ENCODE measurements at regions not wholly inside any gene's neighbourhood (a gene's known extent, or its start where the extent isn't known, plus 50 kb on each side); places are given as distances from the start of the nearest gene placed in this dataset.

- DNase-seq (ENCODE audit: low read depth), result no peak
These were observed 647.0 kb downstream of the PLPP3 start for GRCh38 chr1:55932402-55932801.

GRCh38 chr1:55931081-55931940 is 648.1 kb downstream of the PLPP3 start:
- DNase-seq (ENCODE audit: low read depth), result no peak

- DNase-seq (ENCODE audit: low read depth), result no peak
These were observed 649.7 kb downstream of the PLPP3 start for GRCh38 chr1:55929652-55930051.

- DNase-seq (ENCODE audit: low read depth), result no peak
These were observed 650.8 kb downstream of the PLPP3 start for GRCh38 chr1:55928576-55928975.

GRCh38 chr1:55927702-55928290 is 651.6 kb downstream of the PLPP3 start:
- no peak for DNase-seq (ENCODE audit: low read depth)

- no peak for DNase-seq (ENCODE audit: low read depth)
These were observed 652.4 kb downstream of the PLPP3 start for GRCh38 chr1:55926906-55927471.

- DNase-seq (ENCODE audit: low read depth), result no peak
These were observed 662.5 kb downstream of the PLPP3 start for GRCh38 chr1:55916907-55917306.

GRCh38 chr1:55916481-55916880 is 662.9 kb downstream of the PLPP3 start:
- DNase-seq (ENCODE audit: low read depth), result no peak

- DNase-seq (ENCODE audit: low read depth), result no peak
These were observed 665.8 kb downstream of the PLPP3 start for GRCh38 chr1:55913565-55913964.

GRCh38 chr1:55912438-55912837 is 666.9 kb downstream of the PLPP3 start:
- DNase-seq (ENCODE audit: low read depth), result no peak

GRCh38 chr1:55904541-55904940 is 674.8 kb downstream of the PLPP3 start:
- no peak for DNase-seq (ENCODE audit: low read depth)

GRCh38 chr1:55898181-55898580 is 681.2 kb downstream of the PLPP3 start:
- no peak for DNase-seq (ENCODE audit: low read depth)

- no peak for DNase-seq (ENCODE audit: low read depth)
These were observed 681.0 kb upstream of the USP24 start for GRCh38 chr1:55896210-55896609.

- DNase-seq (ENCODE audit: low read depth), result no peak
These were observed 679.4 kb upstream of the USP24 start for GRCh38 chr1:55894521-55894920.

- no peak for DNase-seq (ENCODE audit: low read depth)
These were observed 678.0 kb upstream of the USP24 start for GRCh38 chr1:55893155-55893554.

- no peak for DNase-seq (ENCODE audit: low read depth)
These were observed 673.6 kb upstream of the USP24 start for GRCh38 chr1:55888685-55889317.

- DNase-seq (ENCODE audit: low read depth), result no peak
These were observed 671.9 kb upstream of the USP24 start for GRCh38 chr1:55886856-55887712.

GRCh38 chr1:55885619-55886018 is 670.5 kb upstream of the USP24 start:
- no peak for DNase-seq (ENCODE audit: low read depth)

GRCh38 chr1:55882931-55883330 is 667.8 kb upstream of the USP24 start:
- DNase-seq (ENCODE audit: low read depth), result no peak

- no peak for DNase-seq (ENCODE audit: low read depth)
These were observed 664.2 kb upstream of the USP24 start for GRCh38 chr1:55879346-55879745.

- DNase-seq (ENCODE audit: low read depth), result no peak
These were observed 662.5 kb upstream of the USP24 start for GRCh38 chr1:55877437-55878232.
